ENCODE measurements at regions not wholly inside any gene's neighbourhood (a gene's known extent, or its start where the extent isn't known, plus 50 kb on each side); places are given as distances from the start of the nearest gene placed in this dataset.

DNA sequence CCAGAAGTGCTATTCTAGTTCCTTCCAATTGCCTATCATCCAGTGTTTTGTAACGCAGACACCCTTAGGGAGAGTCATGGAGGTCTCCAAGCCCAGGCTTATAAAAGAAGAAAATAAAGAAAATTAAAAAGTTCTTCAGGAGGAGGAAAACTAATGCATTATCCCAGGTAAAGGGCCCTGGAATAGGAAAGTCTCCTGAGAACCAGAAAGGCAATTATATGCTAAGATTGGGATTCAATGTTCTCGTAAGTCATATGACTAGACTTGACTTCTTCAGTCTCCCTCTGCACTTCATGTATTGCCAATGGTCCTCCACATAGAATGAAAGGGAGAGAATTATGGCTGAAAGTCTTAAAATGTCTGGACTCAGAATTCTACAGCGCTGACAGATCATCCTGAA, 154.4 kb upstream of the STK32A start:
- TF ChIP-seq, protein P1, sequence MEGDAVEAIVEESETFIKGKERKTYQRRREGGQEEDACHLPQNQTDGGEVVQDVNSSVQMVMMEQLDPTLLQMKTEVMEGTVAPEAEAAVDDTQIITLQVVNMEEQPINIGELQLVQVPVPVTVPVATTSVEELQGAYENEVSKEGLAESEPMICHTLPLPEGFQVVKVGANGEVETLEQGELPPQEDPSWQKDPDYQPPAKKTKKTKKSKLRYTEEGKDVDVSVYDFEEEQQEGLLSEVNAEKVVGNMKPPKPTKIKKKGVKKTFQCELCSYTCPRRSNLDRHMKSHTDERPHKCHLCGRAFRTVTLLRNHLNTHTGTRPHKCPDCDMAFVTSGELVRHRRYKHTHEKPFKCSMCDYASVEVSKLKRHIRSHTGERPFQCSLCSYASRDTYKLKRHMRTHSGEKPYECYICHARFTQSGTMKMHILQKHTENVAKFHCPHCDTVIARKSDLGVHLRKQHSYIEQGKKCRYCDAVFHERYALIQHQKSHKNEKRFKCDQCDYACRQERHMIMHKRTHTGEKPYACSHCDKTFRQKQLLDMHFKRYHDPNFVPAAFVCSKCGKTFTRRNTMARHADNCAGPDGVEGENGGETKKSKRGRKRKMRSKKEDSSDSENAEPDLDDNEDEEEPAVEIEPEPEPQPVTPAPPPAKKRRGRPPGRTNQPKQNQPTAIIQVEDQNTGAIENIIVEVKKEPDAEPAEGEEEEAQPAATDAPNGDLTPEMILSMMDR (IDR thresholded peaks at IDR 0.05; ENCODE audit: poor library complexity): no peak
- no peak for TF ChIP-seq EZH2 (IDR thresholded peaks at IDR 0.05; ENCODE audit: borderline replicate concordance)
